ENCODE measurements at regions not wholly inside any gene's neighbourhood (a gene's known extent, or its start where the extent isn't known, plus 50 kb on each side); places are given as distances from the start of the nearest gene placed in this dataset.

DNA sequence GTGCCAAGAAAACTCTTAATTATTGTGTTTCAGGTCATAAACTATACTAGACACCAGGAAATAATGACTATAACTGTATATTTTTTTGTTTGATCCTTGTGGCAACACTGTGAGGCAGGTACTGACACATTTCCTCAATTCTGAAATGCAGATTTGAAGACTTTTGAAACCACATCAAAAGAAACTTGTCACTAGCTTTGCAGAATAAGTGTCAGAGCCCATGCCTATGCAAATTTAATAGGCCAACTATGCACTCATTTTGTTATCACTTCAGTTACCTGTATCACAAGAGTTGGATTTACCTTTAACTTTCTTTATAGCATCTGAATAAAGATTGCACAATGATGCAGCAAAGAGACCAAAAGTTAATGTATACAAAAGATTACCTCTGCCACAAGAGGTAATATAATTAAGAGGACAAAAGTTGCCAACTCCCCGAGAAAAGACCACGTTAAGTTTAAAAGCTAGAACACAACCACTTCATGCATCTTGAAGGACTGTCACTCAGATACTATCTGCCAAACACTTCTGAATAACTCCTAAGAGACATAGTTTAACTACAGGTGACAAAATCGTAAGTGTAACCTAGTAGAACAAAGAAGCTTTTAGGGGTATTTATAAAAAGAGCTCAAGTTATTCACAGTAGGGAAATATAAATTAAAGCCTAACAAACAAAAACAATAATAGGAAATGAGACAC, 80.5 kb downstream of the ELAPOR2 start:
- ChIA-PET RAD21 (ENCODE audit: low non-redundant PET in 1 of 2, low total read pairs in 2 of 2, uncharacterized antibody in 2 of 2, unreplicated experiment in 2 of 2) (no interaction called here), CTCF (no interaction called here), POLR2A (no interaction called here)
- TF ChIP-seq ZFX (IDR thresholded peaks at IDR 0.05) (no peak), EZH2 (IDR thresholded peaks at IDR 0.05) (no peak), JUND (IDR thresholded peaks at IDR 0.05) (no peak), RAD21 (IDR thresholded peaks at IDR 0.05; ENCODE audit: low read depth) (no peak), FOSL1 (IDR thresholded peaks at IDR 0.05; ENCODE audit: low read depth) (no peak), SIN3A (IDR thresholded peaks at IDR 0.05; ENCODE audit: low read depth) (no peak), ZBTB33 (IDR thresholded peaks at IDR 0.05; ENCODE audit: extremely low read depth, insufficient replicate concordance, low read length) (no peak)
- H3K4me1 ChIP-seq (ENCODE audit: control insufficient read depth in 1 of 2, insufficient read depth in 2 of 2, low read length in 2 of 2) = no peaks in the 10 kb centered on the region
- H3K79me2 ChIP-seq (ENCODE audit: insufficient read depth, low read length) = no peaks in the 10 kb centered on the region; the same call in 1 of the 2 replicates
- intact Hi-C loops (cut with micrococcal nuclease) = no loop called here
- ATAC-seq (no peak), DNase-seq (ENCODE audit: low read depth, low spot score) (no peak)
- no peaks in the 10 kb centered on the region for H4K20me1 ChIP-seq (ENCODE audit: insufficient read depth)
- H2AFZ ChIP-seq (ENCODE audit: low read depth, low read length, poor library complexity, severe bottlenecking) = no peak overlapping the region
- H3K9ac ChIP-seq (ENCODE audit: low read length) = no peak overlapping the region
- H3K27ac ChIP-seq (ENCODE audit: low read depth, low read length) = no peak overlapping the region
- no peak overlapping the region for H3K4me2 ChIP-seq (ENCODE audit: low read length)
- no peaks in the 10 kb centered on the region for H3K27me3 ChIP-seq (ENCODE audit: insufficient read depth, low read length)
- no peak overlapping the region for H3K4me3 ChIP-seq (replicated peaks in 1 of 2; ENCODE audit: low read depth in 1 of 2, low read length in 2 of 2)
- no peaks in the 10 kb centered on the region for H3K36me3 ChIP-seq (ENCODE audit: control insufficient read depth in 1 of 2, insufficient read depth in 2 of 2, low read length in 2 of 2)
- no TSS peak for BruUV-seq (replicated peaks)
- no peaks in the 10 kb centered on the region for H3K9me2 ChIP-seq (ENCODE audit: insufficient read depth)
- no peaks in the 10 kb centered on the region for H3K9me3 ChIP-seq (ENCODE audit: control insufficient read depth in 1 of 2, insufficient read depth in 1 of 2, low read depth in 1 of 2, low read length in 2 of 2)

DNA sequence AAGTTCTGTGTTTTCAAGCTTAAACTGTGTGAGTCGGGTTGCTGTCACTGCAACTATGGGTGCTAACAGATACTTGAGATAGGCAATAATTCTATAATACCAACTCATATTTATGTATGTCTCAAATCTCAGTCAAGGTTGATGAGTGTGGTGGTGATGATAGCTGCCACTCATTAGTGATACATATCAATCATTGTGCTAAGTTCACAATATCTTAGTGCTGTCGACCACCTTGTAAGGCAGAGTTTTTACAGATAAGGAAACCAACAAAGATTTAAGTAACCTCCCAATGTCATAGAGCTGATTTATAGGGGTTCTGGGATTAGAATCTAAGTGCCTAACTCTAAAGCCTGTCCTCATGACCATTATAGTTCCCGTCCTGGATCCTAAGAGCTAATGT, 82.5 kb downstream of the ELAPOR2 start:
- no peak for DNase-seq (ENCODE audit: low read depth, low spot score)
- TF ChIP-seq EZH2phosphoT487 (IDR thresholded peaks at IDR 0.05; ENCODE audit: borderline replicate concordance) (no peak), RAD21 (IDR thresholded peaks at IDR 0.05; ENCODE audit: low read depth) (no peak), EGR1 (IDR thresholded peaks at IDR 0.05; ENCODE audit: low read depth) (no peak), SRF (IDR thresholded peaks at IDR 0.05; ENCODE audit: low read depth) (no peak), ATF3 (IDR thresholded peaks at IDR 0.05) (no peak), SIN3A (IDR thresholded peaks at IDR 0.05; ENCODE audit: low read depth) (no peak), SP1 (IDR thresholded peaks at IDR 0.05; ENCODE audit: low read depth) (no peak), CTCF (IDR thresholded peaks at IDR 0.05 in 2 of 3, conservative IDR thresholded peaks at IDR 0.05 in 1 of 3; ENCODE audit: borderline replicate concordance in 1 of 3, insufficient read depth in 1 of 3, low read depth in 2 of 3, low read length in 2 of 3) (no peak), POLR2AphosphoS5 (IDR thresholded peaks at IDR 0.05; ENCODE audit: low read depth, low read length) (no peak), CBX3 (IDR thresholded peaks at IDR 0.05; ENCODE audit: low read depth) (no peak)
- Histone ChIP-seq H3K36me3 (ENCODE audit: control insufficient read depth in 1 of 2, insufficient read depth in 2 of 2, low read length in 2 of 2) (no peaks in the 10 kb centered on the region), H3K9ac (ENCODE audit: low read length) (no peak overlapping the region), H3K4me3 (replicated peaks in 1 of 2; ENCODE audit: low read depth in 1 of 2, low read length in 2 of 2) (no peak overlapping the region), H4K20me1 (ENCODE audit: insufficient read depth) (no peaks in the 10 kb centered on the region), H3K27ac (ENCODE audit: low read depth, low read length) (no peak overlapping the region), H3K79me2 (ENCODE audit: insufficient read depth, low read length) (no peaks in the 10 kb centered on the region; the same call in 1 of the 2 replicates), H2AFZ (ENCODE audit: low read depth, low read length, poor library complexity, severe bottlenecking) (no peak overlapping the region), H3K4me2 (ENCODE audit: low read length) (no peak overlapping the region), H3K9me3 (ENCODE audit: control insufficient read depth in 1 of 2, insufficient read depth in 1 of 2, low read depth in 1 of 2, low read length in 2 of 2) (no peaks in the 10 kb centered on the region), H3K4me1 (ENCODE audit: control insufficient read depth in 1 of 2, insufficient read depth in 2 of 2, low read length in 2 of 2) (no peaks in the 10 kb centered on the region), H3K27me3 (ENCODE audit: insufficient read depth, low read length) (no peaks in the 10 kb centered on the region), H3K9me2 (ENCODE audit: insufficient read depth) (no peaks in the 10 kb centered on the region)
- RAD21 ChIA-PET (ENCODE audit: low non-redundant PET in 1 of 2, low total read pairs in 2 of 2, uncharacterized antibody in 2 of 2, unreplicated experiment in 2 of 2) = no interaction called here
- no TSS peak for BruUV-seq (replicated peaks)
- intact Hi-C loops (cut with micrococcal nuclease) = no loop called here
- ATAC-seq = no peak
- CTCF ChIA-PET = no interaction called here
- POLR2A ChIA-PET = no interaction called here

All from HCT116 (cell line).